IMR-90 (cell line): ENCODE measurements at regions not wholly inside any gene's neighbourhood (a gene's known extent, or its start where the extent isn't known, plus 50 kb on each side); places are given as distances from the start of the nearest gene placed in this dataset.

ENCODE experiments used
- ATAC-seq: fragments of 200-7000 bp; cut with Tn5 transposase; 2 replicates; pipeline ENCODE4 v1.9.1; 2020; ENCODE audit warnings: low read depth, mild to moderate bottlenecking, moderate library complexity
- BruUV-seq: library from RNA; stranded (reverse); fragments of 400-500 nt; replicated peaks from 2 replicates; lab custom pipeline; 2021; lab: Mats Ljungman, UMichigan
- CTCF ChIA-PET: fragments of 300-600 bp; formaldehyde crosslinking; extraction: SDS; loops from one replicate; lab custom pipeline; 2021; ENCODE audit warnings: antibody characterized with exemption; lab: Yijun Ruan, JAX
- POLR2A ChIA-PET: fragments of 300-600 bp; sonication (Branson Sonifier 250); formaldehyde crosslinking; loops from one replicate; lab custom pipeline; 2022; ENCODE audit warnings: antibody characterized with exemption; ENCODE audit not compliant: unreplicated experiment; lab: Charles Lee
- DNase-seq: peaks from one replicate; pipeline ENCODE4 v3.0.0; 2013
- H2AFZ ChIP-seq: replicated peaks from 2 replicates; pipeline ENCODE3; 2013; ENCODE audit warnings: low read length, mild to moderate bottlenecking; ENCODE audit not compliant: poor library complexity
- H2AK5ac ChIP-seq: 2 replicates; pipeline ENCODE4 v1.6.1; 2013; ENCODE audit warnings: low read depth, low read length, inconsistent platforms
- H2AK9ac ChIP-seq: replicated peaks from 2 replicates; pipeline ENCODE3; 2013; ENCODE audit warnings: mild to moderate bottlenecking, low read depth, low read length, moderate library complexity; ENCODE audit not compliant: poor library complexity
- H2BK120ac ChIP-seq: 2 replicates; pipeline ENCODE4 v1.6.1; 2013; ENCODE audit warnings: low read depth, low read length, inconsistent platforms
- H2BK15ac ChIP-seq: 3 replicates; pipeline ENCODE4 v1.6.1; 2013; ENCODE audit warnings: low read depth, low read length, inconsistent platforms
- H2BK20ac ChIP-seq: 2 replicates; pipeline ENCODE4 v1.6.1; 2013; ENCODE audit warnings: low read depth, mild to moderate bottlenecking, inconsistent platforms, low read length, moderate library complexity
- H2BK5ac ChIP-seq: 2 replicates; pipeline ENCODE4 v1.6.1; 2013; ENCODE audit warnings: mild to moderate bottlenecking, low read depth, low read length, inconsistent platforms; ENCODE audit not compliant: poor library complexity, severe bottlenecking
- H3K14ac ChIP-seq: replicated peaks from 2 replicates; pipeline ENCODE4 v1.6.1; 2013; ENCODE audit warnings: low read depth, low read length, inconsistent platforms
- H3K18ac ChIP-seq: 2 replicates; pipeline ENCODE4 v1.6.1; 2013; ENCODE audit warnings: low read depth, low read length, control low read depth
- H3K23ac ChIP-seq: 2 replicates; pipeline ENCODE4 v1.6.1; 2013; ENCODE audit warnings: low read depth, low read length, inconsistent platforms
- H3K27ac ChIP-seq: 2 replicates; pipeline ENCODE4 v1.5.1; 2013; ENCODE audit warnings: mild to moderate bottlenecking, control low read depth, low read length; ENCODE audit not compliant: insufficient read depth
- H3K27me3 ChIP-seq: 2 replicates; pipeline ENCODE4 v1.6.1; 2013; ENCODE audit warnings: low read length; ENCODE audit not compliant: control insufficient read depth, insufficient read depth
- H3K36me3 ChIP-seq: 2 replicates; pipeline ENCODE4 v1.6.1; 2013; ENCODE audit warnings: low read length, mixed read lengths; ENCODE audit not compliant: control insufficient read depth, insufficient read depth
- H3K4ac ChIP-seq: 2 replicates; pipeline ENCODE4 v1.6.1; 2013; ENCODE audit warnings: low read depth, low read length, inconsistent platforms
- H3K4me1 ChIP-seq: 2 replicates; pipeline ENCODE4 v1.6.1; 2013; ENCODE audit warnings: low read length, mixed read lengths; ENCODE audit not compliant: control insufficient read depth, insufficient read depth
- H3K4me2 ChIP-seq: 2 replicates; pipeline ENCODE4 v1.6.1; 2013; ENCODE audit warnings: low read depth, mild to moderate bottlenecking, control low read depth, low read length, moderate library complexity
- H3K4me3 ChIP-seq: 2 replicates; pipeline ENCODE4 v1.5.1; 2013; ENCODE audit warnings: low read depth, mild to moderate bottlenecking, control low read depth, low read length, moderate library complexity; ENCODE audit not compliant: insufficient read depth
- H3K56ac ChIP-seq: 2 replicates; pipeline ENCODE4 v1.6.1; 2013; ENCODE audit warnings: low read length, inconsistent platforms; ENCODE audit not compliant: insufficient read depth; ENCODE audit errors: extremely low read depth
- H3K79me1 ChIP-seq, 2 experiments: 2 replicates each; pipeline ENCODE4 v1.6.1; 2013; ENCODE audit warnings: low read length in 2 of 2, inconsistent platforms in 1 of 2, low read depth in 1 of 2
- H3K9ac ChIP-seq: 2 replicates; pipeline ENCODE4 v1.6.1; 2013; ENCODE audit warnings: low read depth, low read length, control low read depth
- H3K9me1 ChIP-seq: 2 replicates; pipeline ENCODE4 v1.6.1; 2013; ENCODE audit warnings: low read length, inconsistent platforms; ENCODE audit not compliant: insufficient read depth
- H3K9me3 ChIP-seq: 2 replicates; pipeline ENCODE4 v1.6.1; 2013; ENCODE audit warnings: low read length; ENCODE audit not compliant: control insufficient read depth, insufficient read depth
- H4K20me1 ChIP-seq: 2 replicates; pipeline ENCODE4 v1.6.1; 2013; ENCODE audit warnings: low read length, inconsistent platforms; ENCODE audit not compliant: insufficient read depth
- H4K5ac ChIP-seq: 2 replicates; pipeline ENCODE4 v1.6.1; 2013; ENCODE audit warnings: mild to moderate bottlenecking, low read depth, low read length, control low read depth
- H4K8ac ChIP-seq, 2 experiments: 2 replicates each; pipeline ENCODE4 v1.6.1; 2013; ENCODE audit warnings: low read depth in 2 of 2, low read length in 2 of 2, control low read depth in 1 of 2, inconsistent platforms in 1 of 2
- H4K91ac ChIP-seq: 2 replicates; pipeline ENCODE4 v1.6.1; 2013; ENCODE audit warnings: low read depth, low read length, inconsistent platforms; ENCODE audit not compliant: insufficient read depth
- BHLHE40 ChIP-seq: fragments of 150-350 bp; IDR thresholded peaks from 2 replicates; pipeline ENCODE4 v1.6.1; 2016; ENCODE audit warnings: mild to moderate bottlenecking, low read depth, low read length
- CEBPB ChIP-seq: IDR thresholded peaks from 2 replicates; pipeline ENCODE4 v1.6.1; 2012; ENCODE audit warnings: low read depth, low read length, improper control_type of control experiment
- CHD1 ChIP-seq: IDR thresholded peaks from 2 replicates; pipeline ENCODE4 v1.6.1; 2012; ENCODE audit warnings: low read depth, low read length, improper control_type of control experiment
- MAFK ChIP-seq: IDR thresholded peaks from 2 replicates; pipeline ENCODE4 v1.6.1; 2012; ENCODE audit warnings: low read depth, low read length, improper control_type of control experiment
- MAZ ChIP-seq: IDR thresholded peaks from 2 replicates; pipeline ENCODE4 v1.6.1; 2012; ENCODE audit warnings: low read depth, mild to moderate bottlenecking, low read length, improper control_type of control experiment, moderate library complexity, borderline replicate concordance
- MXI1 ChIP-seq: IDR thresholded peaks from 2 replicates; pipeline ENCODE4 v1.6.1; 2012; ENCODE audit warnings: low read depth, mild to moderate bottlenecking, low read length, moderate library complexity, borderline replicate concordance
- NFE2L2 ChIP-seq: fragments of 150-350 bp; IDR thresholded peaks from 2 replicates; pipeline ENCODE4 v1.6.1; 2016; ENCODE audit warnings: low read depth, mild to moderate bottlenecking, low read length
- RAD21 ChIP-seq: IDR thresholded peaks from 2 replicates; pipeline ENCODE4 v1.6.1; 2012; ENCODE audit warnings: low read length, improper control_type of control experiment
- RCOR1 ChIP-seq: IDR thresholded peaks from 2 replicates; pipeline ENCODE4 v1.6.1; 2012; ENCODE audit warnings: mild to moderate bottlenecking, low read length, improper control_type of control experiment; ENCODE audit not compliant: insufficient replicate concordance
- RFX5 ChIP-seq: IDR thresholded peaks from 2 replicates; pipeline ENCODE4 v1.8.0; 2012; ENCODE audit warnings: low read depth, mild to moderate bottlenecking, low read length, moderate library complexity
- USF2 ChIP-seq: fragments of 150-350 bp; IDR thresholded peaks from 2 replicates; pipeline ENCODE4 v1.6.1; 2017; ENCODE audit warnings: mild to moderate bottlenecking, antibody characterized with exemption, low read length, low read depth
- WGBS, 2 experiments: methylation state at CpG; one replicate each; pipeline versions ENCODE4 v1.1.5 to v1.1.7; 2013; ENCODE audit warnings: missing lambda C conversion rate in 2 of 2; ENCODE audit not compliant: insufficient read length in 1 of 2; ENCODE audit errors: extremely low coverage in 2 of 2; 5-methylcytosine and 5-hydroxymethylcytosine counted together
- dilution Hi-C: fragments of 300-500 bp; cut with HindIII; formaldehyde crosslinking; loops from one replicate; pipeline ENCODE4 v1.14.3; 2018; ENCODE audit warnings: low sequenced_read_pairs; ENCODE audit not compliant: unreplicated experiment
- in situ Hi-C: fragments of 300-500 bp; cut with MboI; formaldehyde crosslinking; loops from 3 replicates; pipeline ENCODE4 v1.14.3; 2019; ENCODE audit warnings: low sequenced_read_pairs, inconsistent platforms, mixed read lengths
- intact Hi-C: fragments of 100-400 bp; cut with micrococcal nuclease; formaldehyde crosslinking; loops from 2 replicates; pipeline ENCODE4 v1.10.0; 2022
- TF ChIP-seq, protein P1 (sequence below): fragments of 150-350 bp; IDR thresholded peaks from 2 replicates; pipeline ENCODE4 v1.6.1; 2016; ENCODE audit warnings: low read depth, mild to moderate bottlenecking, low read length, moderate library complexity, borderline replicate concordance
- TF ChIP-seq, protein P2 (sequence below): conservative IDR thresholded peaks from 2 replicates; pipeline ENCODE4 v1.5.1; 2012; ENCODE audit warnings: mild to moderate bottlenecking, low read depth, low read length, improper control_type of control experiment

- Histone ChIP-seq H3K36me3 (no peaks in the 10 kb centered on the region), H3K9ac (no peak overlapping the region), H2AFZ (no peak overlapping the region), H3K9me3 (no peaks in the 10 kb centered on the region), H2BK20ac (no peak overlapping the region), H3K4me1 (no peaks in the 10 kb centered on the region), H2BK15ac (no peak overlapping the region), H2BK5ac (no peak overlapping the region), H3K18ac (no peak overlapping the region), H2BK120ac (no peak overlapping the region), H4K20me1 (no peaks in the 10 kb centered on the region), H3K27ac (no peak overlapping the region), H3K23ac (no peak overlapping the region), H3K4me3 (no peak overlapping the region), H2AK9ac (no peak overlapping the region), H3K14ac (no peak overlapping the region), H3K56ac (no peak overlapping the region), H3K4me2 (no peak overlapping the region), H3K27me3 (no peaks in the 10 kb centered on the region; the same call in 1 of the 2 replicates), H4K8ac (no peak overlapping the region), H4K5ac (no peak overlapping the region), H3K79me1 (no peaks in the 10 kb centered on the region), H2AK5ac (no peak overlapping the region), H4K91ac (no peak overlapping the region), H3K9me1 (no peaks in the 10 kb centered on the region), H3K4ac (no peak overlapping the region)
- DNase-seq (no peak), ATAC-seq (no peak)
- ChIA-PET POLR2A (no interaction called here), CTCF (interaction anchor here (1.0 kb wide), 1 partner anchor 14 kb away, joined by 3 read pairs; no protein-coding TSS in a partner anchor)
- intact Hi-C loops (no loop called here), in situ Hi-C loops (no loop called here), dilution Hi-C loops (no loop called here)
- no TSS peak for BruUV-seq
- no CpG with 5 or more reads among the region's 4 CpGs for WGBS, 2 experiments
- TF ChIP-seq MXI1 (no peak), CEBPB (no peak), BHLHE40 (no peak), MAFK (no peak), CHD1 (no peak), RAD21 (no peak), NFE2L2 (no peak), RFX5 (no peak), USF2 (no peak), MAZ (no peak), RCOR1 (no peak)
- TF ChIP-seq, protein P1, sequence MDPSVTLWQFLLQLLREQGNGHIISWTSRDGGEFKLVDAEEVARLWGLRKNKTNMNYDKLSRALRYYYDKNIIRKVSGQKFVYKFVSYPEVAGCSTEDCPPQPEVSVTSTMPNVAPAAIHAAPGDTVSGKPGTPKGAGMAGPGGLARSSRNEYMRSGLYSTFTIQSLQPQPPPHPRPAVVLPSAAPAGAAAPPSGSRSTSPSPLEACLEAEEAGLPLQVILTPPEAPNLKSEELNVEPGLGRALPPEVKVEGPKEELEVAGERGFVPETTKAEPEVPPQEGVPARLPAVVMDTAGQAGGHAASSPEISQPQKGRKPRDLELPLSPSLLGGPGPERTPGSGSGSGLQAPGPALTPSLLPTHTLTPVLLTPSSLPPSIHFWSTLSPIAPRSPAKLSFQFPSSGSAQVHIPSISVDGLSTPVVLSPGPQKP: no peak
- TF ChIP-seq, protein P2, sequence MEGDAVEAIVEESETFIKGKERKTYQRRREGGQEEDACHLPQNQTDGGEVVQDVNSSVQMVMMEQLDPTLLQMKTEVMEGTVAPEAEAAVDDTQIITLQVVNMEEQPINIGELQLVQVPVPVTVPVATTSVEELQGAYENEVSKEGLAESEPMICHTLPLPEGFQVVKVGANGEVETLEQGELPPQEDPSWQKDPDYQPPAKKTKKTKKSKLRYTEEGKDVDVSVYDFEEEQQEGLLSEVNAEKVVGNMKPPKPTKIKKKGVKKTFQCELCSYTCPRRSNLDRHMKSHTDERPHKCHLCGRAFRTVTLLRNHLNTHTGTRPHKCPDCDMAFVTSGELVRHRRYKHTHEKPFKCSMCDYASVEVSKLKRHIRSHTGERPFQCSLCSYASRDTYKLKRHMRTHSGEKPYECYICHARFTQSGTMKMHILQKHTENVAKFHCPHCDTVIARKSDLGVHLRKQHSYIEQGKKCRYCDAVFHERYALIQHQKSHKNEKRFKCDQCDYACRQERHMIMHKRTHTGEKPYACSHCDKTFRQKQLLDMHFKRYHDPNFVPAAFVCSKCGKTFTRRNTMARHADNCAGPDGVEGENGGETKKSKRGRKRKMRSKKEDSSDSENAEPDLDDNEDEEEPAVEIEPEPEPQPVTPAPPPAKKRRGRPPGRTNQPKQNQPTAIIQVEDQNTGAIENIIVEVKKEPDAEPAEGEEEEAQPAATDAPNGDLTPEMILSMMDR: no peak
Observed at GRCh38 chr12:114253976-114254778, 151.8 kb downstream of the TBX5 start.
